ENCODE measurements at regions not wholly inside any gene's neighbourhood (a gene's known extent, or its start where the extent isn't known, plus 50 kb on each side); places are given as distances from the start of the nearest gene placed in this dataset.

GRCh38 chr18:39839782-39840181 is 2115.3 kb upstream of the PIK3C3 start:
- TF ChIP-seq CTCF (IDR thresholded peaks at IDR 0.05; ENCODE audit: insufficient read depth, low read length, poor library complexity, severe bottlenecking) (no peak), EZH2phosphoT487 (conservative IDR thresholded peaks at IDR 0.05; ENCODE audit: low read length) (no peak)

Measured in SU-DHL-6 (cell line).